ENCODE measurements at regions not wholly inside any gene's neighbourhood (a gene's known extent, or its start where the extent isn't known, plus 50 kb on each side); places are given as distances from the start of the nearest gene placed in this dataset.
"Not testable (repeated sequence)": the region's sequence is repeated elsewhere in the genome, so short reads cannot be mapped to it uniquely, and the experiment has no call there.

DNA sequence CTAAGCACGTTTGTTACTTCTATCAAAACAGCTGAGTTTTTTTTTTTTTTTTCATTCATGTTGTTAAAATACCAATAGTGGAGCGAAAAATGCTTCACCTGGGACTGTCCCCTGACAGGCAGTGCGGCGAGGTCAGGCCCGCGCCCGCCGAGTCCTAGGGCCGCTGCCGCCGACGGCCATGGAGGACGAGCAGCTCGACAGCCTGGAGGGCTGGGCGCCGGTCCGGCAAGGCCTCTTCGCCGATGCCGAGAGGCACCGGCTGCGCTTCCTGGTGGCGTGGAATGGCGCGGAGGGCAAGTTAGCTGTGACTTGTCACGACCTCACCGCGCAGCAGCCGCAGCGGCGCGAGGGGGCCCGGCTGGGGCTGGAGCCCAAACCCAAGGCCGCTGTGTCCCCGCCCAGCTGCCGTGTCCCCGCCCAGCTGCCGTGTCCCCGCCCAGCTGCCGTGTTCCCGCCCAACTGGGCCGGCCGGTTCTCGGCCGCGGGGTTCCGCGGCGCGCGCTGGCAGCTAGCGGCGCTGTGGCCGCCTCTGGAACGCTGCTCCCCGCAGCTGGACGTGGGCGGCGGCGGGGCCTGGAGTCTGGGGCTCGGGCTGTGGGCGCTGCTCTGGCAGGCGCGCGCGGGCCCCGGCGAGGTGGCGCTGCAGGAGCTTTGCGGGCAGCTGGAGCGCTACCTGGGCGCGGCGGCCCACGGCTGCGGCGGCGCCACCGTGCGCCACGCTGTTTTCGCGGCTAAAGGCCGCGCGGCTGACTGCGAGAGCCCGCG lies 56.7 kb upstream of the GOLGA8R start:
- H3K27me3 Mint-ChIP-seq (ENCODE audit: low read depth, poor library complexity); H3K36me3 Mint-ChIP-seq (ENCODE audit: low read depth); H3K4me3 Mint-ChIP-seq; H3K4me1 Mint-ChIP-seq; H3K9me3 Mint-ChIP-seq; H3K27ac Mint-ChIP-seq: not testable (repeated sequence)
- DNase-seq = peak; percentile 56

DNA sequence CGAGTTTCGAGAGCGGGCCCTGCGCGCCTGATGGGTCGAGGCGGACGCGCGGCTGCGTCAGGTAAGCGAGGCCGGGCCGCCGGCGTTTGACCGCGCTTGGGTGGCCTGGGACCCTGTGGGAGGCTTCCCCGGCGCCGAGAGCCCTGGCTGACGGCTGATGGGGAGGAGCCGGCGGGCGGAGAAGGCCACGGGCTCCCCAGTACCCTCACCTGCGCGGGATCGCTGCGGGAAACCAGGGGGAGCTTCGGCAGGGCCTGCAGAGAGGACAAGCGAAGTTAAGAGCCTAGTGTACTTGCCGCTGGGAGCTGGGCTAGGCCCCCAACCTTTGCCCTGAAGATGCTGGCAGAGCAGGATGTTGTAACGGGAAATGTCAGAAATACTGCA lies 57.3 kb upstream of the GOLGA8R start:
- not testable (repeated sequence) for H3K4me1 Mint-ChIP-seq; H3K27me3 Mint-ChIP-seq (ENCODE audit: low read depth, poor library complexity); H3K9me3 Mint-ChIP-seq; H3K36me3 Mint-ChIP-seq (ENCODE audit: low read depth); DNase-seq; H3K27ac Mint-ChIP-seq; H3K4me3 Mint-ChIP-seq

DNA sequence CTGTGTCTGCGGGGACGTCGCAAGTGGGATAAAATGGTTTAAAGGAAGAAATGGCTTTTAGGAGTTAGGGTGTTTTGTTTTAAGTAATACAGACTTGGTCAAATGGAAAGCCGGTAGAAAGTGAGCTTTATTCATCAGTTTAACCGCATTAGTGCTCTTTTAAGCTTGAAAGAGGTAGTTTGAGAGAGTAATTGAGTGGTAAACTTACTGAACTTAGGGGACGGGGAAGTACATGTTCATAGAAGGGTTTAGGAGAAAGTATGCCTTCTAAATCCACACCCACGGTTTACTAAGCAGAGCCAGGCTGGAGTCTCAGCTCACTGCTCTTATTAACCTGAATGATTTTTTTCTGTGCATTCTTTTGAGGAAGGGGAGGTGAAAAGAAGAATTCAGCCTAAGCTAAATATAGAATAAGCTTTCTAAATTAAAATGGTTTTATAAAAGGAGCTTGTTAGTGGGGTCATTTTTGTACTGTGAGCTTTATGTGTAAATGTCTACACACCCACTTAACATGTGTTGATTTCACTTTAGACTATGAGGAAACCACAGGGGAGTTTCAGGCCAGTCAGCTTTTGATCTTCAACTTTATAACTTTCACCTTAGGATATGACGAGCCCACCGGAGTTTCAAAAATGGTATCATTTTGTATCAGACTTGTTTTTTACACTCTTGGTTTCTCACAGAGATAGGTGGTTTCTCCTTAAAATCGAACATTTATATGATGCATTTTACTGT lies 57.9 kb upstream of the GOLGA8R start:
- not testable (repeated sequence) for H3K36me3 Mint-ChIP-seq (ENCODE audit: low read depth); H3K4me1 Mint-ChIP-seq; H3K4me3 Mint-ChIP-seq; H3K27me3 Mint-ChIP-seq (ENCODE audit: low read depth, poor library complexity); DNase-seq; H3K9me3 Mint-ChIP-seq; H3K27ac Mint-ChIP-seq

DNA sequence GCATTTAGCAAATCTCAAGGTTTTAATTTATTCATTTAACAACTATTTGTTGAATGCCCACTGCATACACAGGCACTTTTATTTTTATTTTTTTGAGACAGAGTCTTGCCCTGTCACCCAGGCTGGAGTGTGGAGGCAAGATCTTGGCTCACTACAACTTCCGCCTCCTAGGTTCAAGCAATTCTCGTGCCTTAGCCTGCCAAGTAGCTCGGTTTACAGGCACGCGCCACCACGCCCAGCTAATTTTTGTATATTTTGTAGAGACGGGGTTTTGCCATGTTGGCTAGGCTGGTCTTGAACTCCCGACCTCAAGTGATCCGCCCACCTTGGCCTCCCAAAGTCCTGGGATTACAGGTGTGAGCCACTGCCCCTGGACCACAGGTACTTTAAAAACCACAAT lies 67.0 kb upstream of the GOLGA8Q start:
- H3K27ac Mint-ChIP-seq; DNase-seq; H3K36me3 Mint-ChIP-seq (ENCODE audit: low read depth); H3K4me3 Mint-ChIP-seq; H3K27me3 Mint-ChIP-seq (ENCODE audit: low read depth, poor library complexity); H3K9me3 Mint-ChIP-seq; H3K4me1 Mint-ChIP-seq: not testable (repeated sequence)

DNA sequence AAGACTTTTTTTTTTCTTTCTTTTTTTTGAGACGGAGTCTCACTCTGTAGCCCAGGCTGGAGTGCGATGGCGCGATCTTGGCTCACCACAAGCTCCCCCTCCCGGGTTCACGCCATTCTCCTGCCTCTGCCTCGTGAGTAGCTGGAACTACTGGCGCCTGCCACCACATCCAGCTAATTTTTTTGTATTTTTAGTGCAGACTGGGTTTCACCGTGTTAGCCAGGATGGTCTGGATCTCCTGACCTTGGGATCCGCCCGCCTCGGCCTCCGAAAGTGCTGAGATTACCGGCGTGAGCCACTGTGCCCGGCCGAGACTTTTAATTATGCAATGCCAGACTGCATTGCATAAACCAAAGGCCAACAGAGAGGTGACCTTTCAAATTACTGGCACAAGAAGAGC lies 62.6 kb upstream of the GOLGA8Q start:
- peak overlapping the region; percentile 61 for H3K27ac Mint-ChIP-seq
- H3K36me3 Mint-ChIP-seq (ENCODE audit: low read depth) = not testable (repeated sequence)

DNA sequence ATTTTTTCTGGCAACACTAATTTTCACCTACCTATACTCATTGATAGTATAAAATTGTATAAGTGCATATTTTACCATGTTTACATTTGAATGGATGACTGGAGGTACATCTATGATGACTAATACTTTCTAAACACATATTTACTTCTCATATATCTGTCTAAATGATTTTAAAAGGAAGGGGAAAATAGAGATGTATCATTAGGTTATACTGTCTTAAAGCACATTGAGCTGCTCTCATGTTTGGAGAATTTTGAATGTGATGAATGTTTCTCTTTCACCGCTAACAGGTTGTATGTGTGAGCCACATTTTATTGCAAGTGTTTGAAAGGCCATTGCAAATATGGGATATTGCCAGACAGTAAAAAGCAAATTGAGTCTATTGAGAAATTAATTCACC lies 61.5 kb upstream of the GOLGA8Q start:
- not testable (repeated sequence) for H3K9me3 Mint-ChIP-seq; H3K36me3 Mint-ChIP-seq (ENCODE audit: low read depth); H3K27me3 Mint-ChIP-seq (ENCODE audit: low read depth, poor library complexity); H3K4me3 Mint-ChIP-seq; H3K27ac Mint-ChIP-seq; H3K4me1 Mint-ChIP-seq; DNase-seq

More for the DNA sequence above, 62.6 kb upstream of the GOLGA8Q start:
- not testable (repeated sequence) for H3K4me1 Mint-ChIP-seq; H3K4me3 Mint-ChIP-seq; H3K27me3 Mint-ChIP-seq (ENCODE audit: low read depth, poor library complexity); DNase-seq; H3K9me3 Mint-ChIP-seq

DNA sequence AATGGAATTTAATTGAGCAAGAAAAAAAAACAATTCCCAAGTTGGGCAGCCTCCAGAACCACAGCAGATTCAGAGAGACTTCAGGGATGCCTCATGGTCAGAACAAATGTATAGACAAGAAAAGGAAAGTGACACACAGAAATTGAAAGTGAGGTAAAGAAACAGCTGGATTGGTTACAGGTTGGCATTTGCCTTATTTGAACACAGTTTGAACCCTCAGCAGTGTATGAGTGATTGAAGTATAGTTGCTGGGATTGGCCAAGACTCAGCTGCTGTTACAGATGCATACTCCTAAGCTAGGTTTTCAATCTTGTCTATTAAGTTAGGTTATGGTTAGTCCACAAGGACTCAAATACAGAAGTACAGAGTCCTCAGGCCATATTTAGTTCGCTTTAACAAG lies 57.9 kb upstream of the GOLGA8Q start:
- not testable (repeated sequence) for H3K4me3 Mint-ChIP-seq; DNase-seq; H3K4me1 Mint-ChIP-seq; H3K27ac Mint-ChIP-seq; H3K36me3 Mint-ChIP-seq (ENCODE audit: low read depth); H3K9me3 Mint-ChIP-seq; H3K27me3 Mint-ChIP-seq (ENCODE audit: low read depth, poor library complexity)

DNA sequence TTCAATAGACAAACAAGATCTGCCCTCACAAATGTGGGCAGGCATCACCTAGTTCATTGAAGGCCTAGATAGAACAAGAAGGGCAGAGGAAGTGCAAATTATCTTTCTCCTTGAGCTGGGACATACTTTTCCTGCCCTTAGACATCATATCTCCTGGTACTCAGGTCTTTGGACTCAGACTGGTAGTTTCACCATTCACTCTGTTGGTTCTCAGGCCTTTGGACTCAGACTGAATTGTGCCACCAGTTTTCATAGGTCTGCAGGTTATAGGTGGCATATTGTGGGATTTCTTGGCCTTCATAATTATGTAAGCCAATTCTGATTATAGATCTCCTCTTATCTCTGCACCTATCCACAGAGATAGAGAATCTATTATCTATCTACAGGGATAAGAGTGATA lies 54.6 kb upstream of the GOLGA8Q start:
- not testable (repeated sequence) for H3K9me3 Mint-ChIP-seq; H3K4me1 Mint-ChIP-seq; H3K4me3 Mint-ChIP-seq; H3K36me3 Mint-ChIP-seq (ENCODE audit: low read depth); DNase-seq; H3K27ac Mint-ChIP-seq; H3K27me3 Mint-ChIP-seq (ENCODE audit: low read depth, poor library complexity)

DNA sequence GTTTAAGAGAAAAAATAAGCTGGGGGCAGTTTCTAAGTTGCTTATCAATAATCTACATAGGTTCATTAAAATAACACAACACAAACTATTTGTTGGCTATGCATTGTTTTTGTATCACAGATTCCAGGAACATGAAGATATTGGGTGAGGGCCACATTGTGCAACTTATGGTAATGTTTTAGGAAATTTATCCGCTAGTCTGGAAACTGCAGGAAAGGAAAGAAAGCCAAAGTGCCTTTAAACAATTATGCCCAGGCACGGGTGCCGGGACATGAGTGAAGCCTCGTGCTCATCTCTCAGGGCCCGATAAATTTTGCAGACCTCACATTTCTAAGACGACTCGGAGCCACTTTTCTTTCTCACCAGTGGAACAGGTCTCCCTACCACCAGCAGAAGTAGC lies 52.6 kb upstream of the GOLGA8Q start:
- H3K4me1 Mint-ChIP-seq; H3K9me3 Mint-ChIP-seq; H3K4me3 Mint-ChIP-seq; H3K27me3 Mint-ChIP-seq (ENCODE audit: low read depth, poor library complexity); H3K36me3 Mint-ChIP-seq (ENCODE audit: low read depth); DNase-seq; H3K27ac Mint-ChIP-seq: not testable (repeated sequence)

DNA sequence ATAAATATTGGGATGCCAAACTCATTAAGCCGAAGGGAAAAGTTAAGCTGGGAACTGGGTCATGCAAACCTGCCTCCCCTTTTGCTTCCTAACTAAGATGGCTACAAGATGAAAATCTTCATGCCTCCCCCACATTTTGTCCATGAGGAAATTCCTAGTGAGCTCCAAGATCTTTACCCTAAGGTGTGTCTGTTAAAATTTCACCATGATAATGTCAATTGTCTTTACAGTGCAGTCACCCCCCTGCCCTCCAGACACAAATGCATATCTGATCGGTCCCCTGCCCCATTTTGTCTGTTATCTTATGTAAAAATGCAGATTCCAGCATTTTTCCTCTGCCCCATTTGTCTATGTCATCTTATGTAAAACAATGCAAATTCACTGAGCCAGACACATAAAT lies 51.3 kb upstream of the GOLGA8Q start:
- H3K27ac Mint-ChIP-seq; DNase-seq; H3K4me3 Mint-ChIP-seq; H3K27me3 Mint-ChIP-seq (ENCODE audit: low read depth, poor library complexity); H3K36me3 Mint-ChIP-seq (ENCODE audit: low read depth); H3K4me1 Mint-ChIP-seq; H3K9me3 Mint-ChIP-seq: not testable (repeated sequence)

Measured in nephron progenitor cell (in vitro differentiated cells).